Skeletal muscle satellite cell (primary cell): ENCODE measurements at regions not wholly inside any gene's neighbourhood (a gene's known extent, or its start where the extent isn't known, plus 50 kb on each side); places are given as distances from the start of the nearest gene placed in this dataset.

Experiments
- H3K27me3 ChIP-seq: 2 replicates; pipeline ENCODE4 v1.7.0; 2013; ENCODE audit warnings: low read length; ENCODE audit not compliant: control insufficient read depth, insufficient read depth
- H3K36me3 ChIP-seq: 2 replicates; pipeline ENCODE4 v1.7.0; 2013; ENCODE audit warnings: mild to moderate bottlenecking, control low read depth, low read length; ENCODE audit not compliant: insufficient read depth
- H3K4me1 ChIP-seq: 2 replicates; pipeline ENCODE4 v1.7.0; 2013; ENCODE audit warnings: low read length; ENCODE audit not compliant: control insufficient read depth, insufficient read depth
- H3K4me2 ChIP-seq: 2 replicates; pipeline ENCODE4 v1.7.0; 2013; ENCODE audit warnings: mild to moderate bottlenecking, low read length
- H3K4me3 ChIP-seq: 2 replicates; pipeline ENCODE4 v1.7.0; 2013; ENCODE audit warnings: low read length
- H3K9ac ChIP-seq: 2 replicates; pipeline ENCODE4 v1.7.0; 2013; ENCODE audit warnings: mild to moderate bottlenecking, low read depth, low read length, moderate library complexity
- H3K9me3 ChIP-seq: replicated peaks from 2 replicates; pipeline ENCODE4 v1.7.0; 2013; ENCODE audit warnings: mild to moderate bottlenecking, control low read depth, low read length

- H3K4me2 ChIP-seq: no peak overlapping the region
- H3K36me3 ChIP-seq: no peaks in the 10 kb centered on the region
- no peak overlapping the region for H3K9ac ChIP-seq
- no peak overlapping the region for H3K4me3 ChIP-seq
- no peaks in the 10 kb centered on the region for H3K4me1 ChIP-seq
- no peaks in the 10 kb centered on the region for H3K27me3 ChIP-seq
- H3K9me3 ChIP-seq: no peaks in the 10 kb centered on the region
These were observed 439.6 kb upstream of the MDFIC2 start for GRCh38 chr3:70752051-70752450.

GRCh38 chr3:70749122-70749521 is 436.7 kb upstream of the MDFIC2 start:
- Histone ChIP-seq H3K4me2 (no peak overlapping the region), H3K9me3 (no peaks in the 10 kb centered on the region), H3K27me3 (no peaks in the 10 kb centered on the region), H3K36me3 (no peaks in the 10 kb centered on the region), H3K4me1 (no peaks in the 10 kb centered on the region), H3K4me3 (no peak overlapping the region), H3K9ac (no peak overlapping the region)

GRCh38 chr3:70748593-70748992 is 436.2 kb upstream of the MDFIC2 start:
- Histone ChIP-seq H3K36me3 (no peaks in the 10 kb centered on the region), H3K27me3 (no peaks in the 10 kb centered on the region), H3K9ac (no peak overlapping the region), H3K9me3 (no peaks in the 10 kb centered on the region), H3K4me1 (no peaks in the 10 kb centered on the region), H3K4me3 (no peak overlapping the region), H3K4me2 (no peak overlapping the region)

- Histone ChIP-seq H3K27me3 (no peaks in the 10 kb centered on the region), H3K9ac (no peak overlapping the region), H3K4me2 (no peak overlapping the region), H3K36me3 (no peaks in the 10 kb centered on the region), H3K9me3 (no peaks in the 10 kb centered on the region), H3K4me3 (no peak overlapping the region), H3K4me1 (no peaks in the 10 kb centered on the region)
These were observed 435.4 kb upstream of the MDFIC2 start for GRCh38 chr3:70747847-70748246.

GRCh38 chr3:70744536-70744935 is 432.1 kb upstream of the MDFIC2 start:
- Histone ChIP-seq H3K4me1 (no peaks in the 10 kb centered on the region), H3K36me3 (no peaks in the 10 kb centered on the region), H3K4me2 (no peak overlapping the region), H3K9me3 (no peaks in the 10 kb centered on the region), H3K27me3 (no peaks in the 10 kb centered on the region), H3K9ac (no peak overlapping the region), H3K4me3 (no peak overlapping the region)

GRCh38 chr3:70743754-70744153 is 431.3 kb upstream of the MDFIC2 start:
- H3K9me3 ChIP-seq: no peaks in the 10 kb centered on the region
- H3K36me3 ChIP-seq: no peaks in the 10 kb centered on the region
- no peaks in the 10 kb centered on the region for H3K4me1 ChIP-seq

GRCh38 chr3:70742081-70742480 is 429.6 kb upstream of the MDFIC2 start:
- Histone ChIP-seq H3K36me3 (no peaks in the 10 kb centered on the region), H3K9ac (no peak overlapping the region), H3K4me3 (no peak overlapping the region), H3K4me2 (no peak overlapping the region), H3K4me1 (no peaks in the 10 kb centered on the region), H3K27me3 (no peaks in the 10 kb centered on the region), H3K9me3 (no peaks in the 10 kb centered on the region)

More at GRCh38 chr3:70743754-70744153, 431.3 kb upstream of the MDFIC2 start:
- no peak overlapping the region for H3K4me3 ChIP-seq
- no peak overlapping the region for H3K4me2 ChIP-seq
- no peaks in the 10 kb centered on the region for H3K27me3 ChIP-seq
- H3K9ac ChIP-seq: no peak overlapping the region

GRCh38 chr3:70740872-70741271 is 428.4 kb upstream of the MDFIC2 start:
- Histone ChIP-seq H3K4me3 (no peak overlapping the region), H3K27me3 (no peaks in the 10 kb centered on the region), H3K9me3 (no peaks in the 10 kb centered on the region)

GRCh38 chr3:70740071-70740470 is 427.6 kb upstream of the MDFIC2 start:
- Histone ChIP-seq H3K36me3 (no peaks in the 10 kb centered on the region), H3K4me2 (no peak overlapping the region), H3K9me3 (no peaks in the 10 kb centered on the region), H3K9ac (no peak overlapping the region), H3K27me3 (no peaks in the 10 kb centered on the region), H3K4me1 (peaks cover 7% of the 10 kb centered on the region), H3K4me3 (no peak overlapping the region)

More at GRCh38 chr3:70740872-70741271, 428.4 kb upstream of the MDFIC2 start:
- Histone ChIP-seq H3K4me1 (peaks cover 4% of the 10 kb centered on the region), H3K9ac (no peak overlapping the region), H3K36me3 (no peaks in the 10 kb centered on the region), H3K4me2 (no peak overlapping the region)

GRCh38 chr3:70738291-70738681 is 425.8 kb upstream of the MDFIC2 start:
- no peak overlapping the region for H3K4me3 ChIP-seq
- no peak overlapping the region for H3K9ac ChIP-seq
- H3K27me3 ChIP-seq: no peaks in the 10 kb centered on the region
- H3K4me1 ChIP-seq: peaks cover 7% of the 10 kb centered on the region
- no peak overlapping the region for H3K4me2 ChIP-seq
- H3K36me3 ChIP-seq: no peaks in the 10 kb centered on the region
- H3K9me3 ChIP-seq: no peaks in the 10 kb centered on the region

- H3K4me3 ChIP-seq: no peak overlapping the region
- H3K9ac ChIP-seq: no peak overlapping the region
- no peaks in the 10 kb centered on the region for H3K27me3 ChIP-seq
- no peaks in the 10 kb centered on the region for H3K36me3 ChIP-seq
- H3K4me2 ChIP-seq: no peak overlapping the region
- no peaks in the 10 kb centered on the region for H3K9me3 ChIP-seq
- H3K4me1 ChIP-seq: peaks cover 7% of the 10 kb centered on the region
These were observed 425.3 kb upstream of the MDFIC2 start for GRCh38 chr3:70737666-70738290.

- Histone ChIP-seq H3K36me3 (no peaks in the 10 kb centered on the region), H3K27me3 (no peaks in the 10 kb centered on the region), H3K4me2 (no peak overlapping the region), H3K4me3 (no peak overlapping the region), H3K4me1 (peaks cover 7% of the 10 kb centered on the region), H3K9me3 (no peaks in the 10 kb centered on the region), H3K9ac (no peak overlapping the region)
These were observed 423.6 kb upstream of the MDFIC2 start for GRCh38 chr3:70736009-70736408.
